PC-3 (cell line): ENCODE measurements at regions not wholly inside any gene's neighbourhood (a gene's known extent, or its start where the extent isn't known, plus 50 kb on each side); places are given as distances from the start of the nearest gene placed in this dataset.

Source experiments
- EZH2phosphoT487 ChIP-seq: fragments of 300-600 bp; sonication (generic); IDR thresholded peaks from 2 replicates; pipeline ENCODE4 v1.6.1; 2018; ENCODE audit warnings: mild to moderate bottlenecking, antibody characterized with exemption, low read length, borderline replicate concordance
- TF ChIP-seq, protein P1 (sequence below): fragments of 300-600 bp; sonication (generic); conservative IDR thresholded peaks from 2 replicates; pipeline ENCODE4 v1.5.1; 2017; ENCODE audit warnings: antibody characterized with exemption, low read depth, mild to moderate bottlenecking, low read length

DNA sequence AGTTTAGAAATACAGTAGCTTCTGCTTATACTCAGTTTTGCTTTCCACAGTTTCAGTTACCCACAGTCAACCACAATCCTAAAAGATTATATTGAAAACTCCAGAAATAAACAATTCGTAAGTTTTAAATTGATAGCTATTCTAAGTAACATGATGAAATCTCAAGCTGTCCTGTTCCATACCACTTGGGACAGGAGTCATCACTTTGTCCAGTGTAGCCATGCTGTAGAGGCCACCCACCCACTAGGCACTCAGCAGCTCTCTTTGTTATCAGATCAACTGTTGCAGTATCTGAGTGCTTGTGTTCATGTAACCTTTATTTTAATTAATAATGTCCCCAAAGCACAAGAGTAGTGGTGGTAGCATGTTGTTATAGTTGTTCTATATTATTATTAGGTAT is 117.5 kb upstream of the IQCM start:
- TF ChIP-seq, protein P1, sequence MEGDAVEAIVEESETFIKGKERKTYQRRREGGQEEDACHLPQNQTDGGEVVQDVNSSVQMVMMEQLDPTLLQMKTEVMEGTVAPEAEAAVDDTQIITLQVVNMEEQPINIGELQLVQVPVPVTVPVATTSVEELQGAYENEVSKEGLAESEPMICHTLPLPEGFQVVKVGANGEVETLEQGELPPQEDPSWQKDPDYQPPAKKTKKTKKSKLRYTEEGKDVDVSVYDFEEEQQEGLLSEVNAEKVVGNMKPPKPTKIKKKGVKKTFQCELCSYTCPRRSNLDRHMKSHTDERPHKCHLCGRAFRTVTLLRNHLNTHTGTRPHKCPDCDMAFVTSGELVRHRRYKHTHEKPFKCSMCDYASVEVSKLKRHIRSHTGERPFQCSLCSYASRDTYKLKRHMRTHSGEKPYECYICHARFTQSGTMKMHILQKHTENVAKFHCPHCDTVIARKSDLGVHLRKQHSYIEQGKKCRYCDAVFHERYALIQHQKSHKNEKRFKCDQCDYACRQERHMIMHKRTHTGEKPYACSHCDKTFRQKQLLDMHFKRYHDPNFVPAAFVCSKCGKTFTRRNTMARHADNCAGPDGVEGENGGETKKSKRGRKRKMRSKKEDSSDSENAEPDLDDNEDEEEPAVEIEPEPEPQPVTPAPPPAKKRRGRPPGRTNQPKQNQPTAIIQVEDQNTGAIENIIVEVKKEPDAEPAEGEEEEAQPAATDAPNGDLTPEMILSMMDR, result no peak
- no peak for TF ChIP-seq EZH2phosphoT487
